A673 (cell line): ENCODE measurements at regions not wholly inside any gene's neighbourhood (a gene's known extent, or its start where the extent isn't known, plus 50 kb on each side); places are given as distances from the start of the nearest gene placed in this dataset.

ENCODE experiments used
- BruUV-seq: library from RNA; stranded (reverse); fragments of 400-500 nt; replicated peaks from 2 replicates; lab custom pipeline; 2021; lab: Mats Ljungman, UMichigan
- CTCF ChIA-PET: fragments of 300-600 bp; sonication (Branson Sonifier 250); formaldehyde crosslinking; loops from one replicate; lab custom pipeline; 2022; ENCODE audit warnings: antibody characterized with exemption; lab: Charles Lee
- POLR2A ChIA-PET: fragments of 300-600 bp; sonication (Branson Sonifier 250); formaldehyde crosslinking; loops from one replicate; lab custom pipeline; 2022; ENCODE audit warnings: antibody characterized with exemption; ENCODE audit not compliant: low non-redundant PET; lab: Charles Lee
- DNase-seq: peaks from one replicate; pipeline ENCODE4 v3.0.0-alpha.2; 2015; ENCODE audit warnings: low spot score
- H3K27ac ChIP-seq: fragments of 200-600 bp; sonication (generic); 2 replicates; pipeline ENCODE4 v1.5.1; 2016; ENCODE audit warnings: mixed run types, low read depth, mild to moderate bottlenecking, mixed read lengths, antibody characterized with exemption, low read length; ENCODE audit not compliant: poor library complexity, severe bottlenecking
- H3K27me3 ChIP-seq: fragments of 200-600 bp; sonication (generic); replicated peaks from 2 replicates; pipeline ENCODE4 v1.6.1; 2017; ENCODE audit warnings: mixed run types, low read depth, mild to moderate bottlenecking, mixed read lengths, antibody characterized with exemption, low read length; ENCODE audit not compliant: insufficient read depth, poor library complexity
- H3K36me3 ChIP-seq: fragments of 200-600 bp; sonication (generic); 2 replicates; pipeline ENCODE4 v1.6.1; 2016; ENCODE audit warnings: mixed run types, mild to moderate bottlenecking, mixed read lengths, antibody characterized with exemption, low read length; ENCODE audit not compliant: insufficient read depth, poor library complexity, severe bottlenecking
- H3K4me1 ChIP-seq: fragments of 200-600 bp; sonication (generic); 2 replicates; pipeline ENCODE4 v1.6.1; 2017; ENCODE audit warnings: mixed run types, mild to moderate bottlenecking, mixed read lengths, antibody characterized with exemption, low read length; ENCODE audit not compliant: insufficient read depth, poor library complexity, severe bottlenecking
- H3K4me3 ChIP-seq: fragments of 200-600 bp; sonication (generic); 2 replicates; pipeline ENCODE4 v1.5.1; 2016; ENCODE audit warnings: low read depth, mixed run types, mild to moderate bottlenecking, mixed read lengths, low read length; ENCODE audit not compliant: poor library complexity, severe bottlenecking
- H3K9me3 ChIP-seq: fragments of 200-600 bp; sonication (generic); 2 replicates; pipeline ENCODE4 v1.6.1; 2016; ENCODE audit warnings: mixed run types, low read depth, mild to moderate bottlenecking, mixed read lengths, antibody characterized with exemption, low read length; ENCODE audit not compliant: poor library complexity, severe bottlenecking
- EZH2 ChIP-seq: fragments of 200-600 bp; sonication (generic); IDR thresholded peaks from 2 replicates; pipeline ENCODE4 v1.6.1; 2017; ENCODE audit warnings: borderline replicate concordance, low read depth, mild to moderate bottlenecking, mixed read lengths, antibody characterized with exemption, low read length; ENCODE audit not compliant: poor library complexity, severe bottlenecking
- intact Hi-C: fragments of 100-400 bp; cut with micrococcal nuclease; formaldehyde crosslinking; loops from one replicate; pipeline ENCODE4 v1.10.0; 2022; ENCODE audit not compliant: unreplicated experiment
- TF ChIP-seq, protein P1 (sequence below): fragments of 300-800, 200-600 bp; sonication (generic); conservative IDR thresholded peaks from 2 replicates; pipeline ENCODE4 v1.5.1; 2017; ENCODE audit warnings: low read depth, mild to moderate bottlenecking, antibody characterized with exemption, low read length, moderate library complexity, mixed read lengths

DNA sequence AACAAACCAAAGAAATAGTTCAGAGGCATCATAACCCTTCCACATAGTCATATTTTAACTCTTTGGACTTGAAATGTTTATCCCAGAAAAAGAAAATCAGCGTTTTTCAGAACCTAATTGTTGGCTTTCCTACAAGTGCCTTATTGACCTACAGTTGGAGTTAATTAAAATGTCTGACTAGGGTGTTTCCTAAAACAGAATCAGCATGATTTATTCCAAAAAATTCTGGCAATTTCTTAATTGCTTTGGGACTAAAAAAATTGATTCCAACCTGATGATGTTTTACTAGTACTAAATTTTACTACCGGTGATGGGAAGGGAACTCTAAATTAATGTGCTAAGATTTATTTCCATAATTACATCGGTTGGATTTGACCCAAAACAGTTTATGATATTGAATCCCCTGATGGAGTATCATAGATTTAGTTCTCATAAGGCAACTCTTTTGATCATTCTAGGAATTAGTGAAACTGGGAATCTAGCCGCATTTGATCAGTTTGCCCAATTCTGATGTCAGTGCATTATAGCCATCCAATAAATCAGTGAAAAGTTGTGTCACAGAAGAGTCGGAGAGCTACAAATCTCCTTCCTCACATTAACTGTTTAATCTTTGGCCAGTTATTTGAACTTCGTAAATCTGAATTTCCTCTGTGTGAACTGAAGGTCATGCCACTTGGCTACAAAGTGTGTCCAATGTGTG is 134.3 kb upstream of the DSEL start:
- Histone ChIP-seq H3K4me1 (peaks cover 12% of the 10 kb centered on the region), H3K27ac (no peak overlapping the region), H3K9me3 (no peaks in the 10 kb centered on the region), H3K4me3 (no peak overlapping the region), H3K36me3 (no peaks in the 10 kb centered on the region), H3K27me3 (no peaks in the 10 kb centered on the region)
- no peak for DNase-seq
- TF ChIP-seq, protein P1, sequence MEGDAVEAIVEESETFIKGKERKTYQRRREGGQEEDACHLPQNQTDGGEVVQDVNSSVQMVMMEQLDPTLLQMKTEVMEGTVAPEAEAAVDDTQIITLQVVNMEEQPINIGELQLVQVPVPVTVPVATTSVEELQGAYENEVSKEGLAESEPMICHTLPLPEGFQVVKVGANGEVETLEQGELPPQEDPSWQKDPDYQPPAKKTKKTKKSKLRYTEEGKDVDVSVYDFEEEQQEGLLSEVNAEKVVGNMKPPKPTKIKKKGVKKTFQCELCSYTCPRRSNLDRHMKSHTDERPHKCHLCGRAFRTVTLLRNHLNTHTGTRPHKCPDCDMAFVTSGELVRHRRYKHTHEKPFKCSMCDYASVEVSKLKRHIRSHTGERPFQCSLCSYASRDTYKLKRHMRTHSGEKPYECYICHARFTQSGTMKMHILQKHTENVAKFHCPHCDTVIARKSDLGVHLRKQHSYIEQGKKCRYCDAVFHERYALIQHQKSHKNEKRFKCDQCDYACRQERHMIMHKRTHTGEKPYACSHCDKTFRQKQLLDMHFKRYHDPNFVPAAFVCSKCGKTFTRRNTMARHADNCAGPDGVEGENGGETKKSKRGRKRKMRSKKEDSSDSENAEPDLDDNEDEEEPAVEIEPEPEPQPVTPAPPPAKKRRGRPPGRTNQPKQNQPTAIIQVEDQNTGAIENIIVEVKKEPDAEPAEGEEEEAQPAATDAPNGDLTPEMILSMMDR = no peak
- no peak for TF ChIP-seq EZH2
- intact Hi-C loops = no loop called here
- ChIA-PET CTCF (no interaction called here), POLR2A (no interaction called here)
- BruUV-seq = no TSS peak

DNA sequence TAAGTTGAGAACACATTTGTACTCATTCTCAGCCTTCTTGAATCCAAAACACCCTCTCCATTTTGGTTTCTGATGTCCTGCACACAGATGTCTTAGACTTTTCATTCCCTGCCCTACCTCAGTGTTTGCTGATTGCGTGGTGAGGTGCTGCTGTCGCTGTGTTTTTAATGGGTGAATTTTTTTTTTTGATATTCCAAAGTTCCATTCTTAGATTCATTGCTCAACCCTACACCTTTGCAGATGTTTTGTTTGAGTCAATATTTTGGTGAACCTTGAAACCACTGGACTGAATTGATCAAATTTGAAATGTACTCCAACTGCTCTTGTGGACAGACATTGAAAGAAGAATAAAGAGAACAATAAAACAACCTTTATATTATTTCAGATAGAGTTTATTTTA is 130.4 kb upstream of the DSEL start:
- intact Hi-C loops = no loop called here
- H3K4me3 ChIP-seq = no peak overlapping the region
- no peaks in the 10 kb centered on the region for H3K36me3 ChIP-seq
- BruUV-seq = no TSS peak
- no peak for DNase-seq
- no peak overlapping the region for H3K27ac ChIP-seq
- CTCF ChIA-PET = no interaction called here
- TF ChIP-seq, protein P1 = no peak
- TF ChIP-seq EZH2 = no peak
- no peaks in the 10 kb centered on the region for H3K9me3 ChIP-seq
- H3K27me3 ChIP-seq = no peaks in the 10 kb centered on the region
- POLR2A ChIA-PET = no interaction called here
- H3K4me1 ChIP-seq = no peaks in the 10 kb centered on the region

DNA sequence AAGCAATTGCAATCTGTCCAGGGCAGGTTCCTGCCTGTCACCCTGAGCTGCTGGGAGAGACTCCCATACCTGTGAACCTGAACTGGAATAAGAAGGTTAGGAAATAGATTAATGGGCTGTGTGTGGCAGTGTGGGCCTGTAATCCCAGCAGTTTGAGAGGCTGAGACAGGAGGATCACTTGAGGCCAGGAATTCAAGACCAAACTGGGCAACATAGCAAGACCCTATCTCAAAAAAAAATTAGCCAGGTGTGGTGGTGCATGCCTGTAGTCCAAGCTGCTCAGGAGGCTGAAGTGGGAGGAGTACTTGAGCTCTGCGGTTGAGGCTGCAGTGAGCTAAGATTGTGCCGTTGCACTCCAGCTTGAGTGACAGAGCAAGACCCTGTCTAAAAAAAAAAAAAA is 127.7 kb upstream of the DSEL start:
- BruUV-seq = no TSS peak
- no peaks in the 10 kb centered on the region for H3K36me3 ChIP-seq
- intact Hi-C loops = no loop called here

More for the DNA sequence above, 127.7 kb upstream of the DSEL start:
- TF ChIP-seq, protein P1 = no peak
- no peak for TF ChIP-seq EZH2
- POLR2A ChIA-PET = no interaction called here
- Histone ChIP-seq H3K4me3 (no peak overlapping the region), H3K27me3 (no peaks in the 10 kb centered on the region), H3K27ac (no peak overlapping the region), H3K4me1 (no peaks in the 10 kb centered on the region), H3K9me3 (no peaks in the 10 kb centered on the region)
- no peak for DNase-seq
- CTCF ChIA-PET = no interaction called here
